CD4-positive, alpha-beta T cell (primary cell): ENCODE measurements at regions not wholly inside any gene's neighbourhood (a gene's known extent, or its start where the extent isn't known, plus 50 kb on each side); places are given as distances from the start of the nearest gene placed in this dataset.

Experiments
- ATAC-seq: fragments of 200-7000 bp; cut with Tn5 transposase; one replicate; pipeline ENCODE4 v1.10.0; 2022; ENCODE audit warnings: mild to moderate bottlenecking; ENCODE audit not compliant: poor library complexity
- CTCF ChIA-PET: fragments of 350-600 bp; sonication (Branson Sonifier 250); formaldehyde crosslinking; loops from one replicate; lab custom pipeline; 2021; ENCODE audit warnings: antibody characterized with exemption, inconsistent platforms; lab: Charles Lee
- POLR2A ChIA-PET: fragments of 350-600 bp; sonication (Branson Sonifier 250); formaldehyde crosslinking; loops from one replicate; lab custom pipeline; 2021; ENCODE audit warnings: antibody characterized with exemption, inconsistent platforms; lab: Charles Lee
- DNase-seq, 14 experiments: peaks; one replicate each; pipeline ENCODE4 v3.0.0-alpha.2; 2013 to 2020; ENCODE audit warnings: mixed read lengths in 2 of 14
- H3K27ac ChIP-seq, 2 donors: one replicate each; pipeline versions ENCODE4 v1.5.1 to v1.7.0; 2013; ENCODE audit warnings: low read length in 2 of 2, low read depth in 1 of 2, mild to moderate bottlenecking in 1 of 2
- H3K27me3 ChIP-seq, 2 experiments: 1 replicate in 1 of 2; 2 replicates in 1 of 2; pipeline versions ENCODE4 v1.6.1 to v1.7.0; 2013; ENCODE audit warnings: low read length in 2 of 2, control low read depth in 1 of 2, mild to moderate bottlenecking in 1 of 2, moderate library complexity in 1 of 2; ENCODE audit not compliant: insufficient read depth in 2 of 2, control insufficient read depth in 1 of 2
- H3K36me3 ChIP-seq: one replicate; pipeline ENCODE4 v1.6.1; 2013; ENCODE audit warnings: low read length, control low read depth; ENCODE audit not compliant: insufficient read depth
- H3K4me1 ChIP-seq: one replicate; pipeline ENCODE4 v1.6.1; 2013; ENCODE audit warnings: low read length, control low read depth; ENCODE audit not compliant: insufficient read depth
- H3K4me3 ChIP-seq: one replicate; pipeline ENCODE4 v1.5.1; 2013; ENCODE audit warnings: mild to moderate bottlenecking, low read length, moderate library complexity
- H3K9me3 ChIP-seq, 2 experiments: 1 replicate in 1 of 2; 2 replicates in 1 of 2; pipeline versions ENCODE4 v1.6.1 to v1.7.0; 2013; ENCODE audit warnings: low read length in 2 of 2, mild to moderate bottlenecking in 2 of 2, control low read depth in 1 of 2, moderate library complexity in 1 of 2; ENCODE audit not compliant: control insufficient read depth in 1 of 2, insufficient read depth in 1 of 2
- H3K27ac Mint-ChIP-seq: one replicate; pipeline ENCODE4 v1.8.0; 2020; ENCODE audit warnings: mixed read lengths
- H3K27me3 Mint-ChIP-seq: one replicate; pipeline ENCODE4 v1.8.0; 2021; ENCODE audit warnings: mixed read lengths
- H3K36me3 Mint-ChIP-seq: one replicate; pipeline ENCODE4 v1.8.0; 2021; ENCODE audit warnings: low read depth, mixed read lengths
- H3K4me1 Mint-ChIP-seq: one replicate; pipeline ENCODE4 v1.8.0; 2021; ENCODE audit warnings: low read depth, mixed read lengths
- H3K4me3 Mint-ChIP-seq: one replicate; pipeline ENCODE4 v1.8.0; 2020; ENCODE audit warnings: mild to moderate bottlenecking, mixed read lengths
- H3K9me3 Mint-ChIP-seq: one replicate; pipeline ENCODE4 v1.8.0; 2020; ENCODE audit warnings: mixed read lengths
- intact Hi-C, 2 experiments: fragments of 100-400 bp; cut with DNase I in 1 of 2; cut with micrococcal nuclease in 1 of 2; formaldehyde crosslinking; loops; one replicate each; pipeline versions ENCODE4 v1.15.1 to v1.9.0; 2023 to 2025; cut with DNase I, micrococcal nuclease
- TF ChIP-seq, protein P1 (sequence below): fragments of 200-600 bp; IDR thresholded peaks from one replicate; pipeline ENCODE4 v1.8.0; 2022; ENCODE audit warnings: antibody characterized with exemption, mild to moderate bottlenecking

- no peaks in the 10 kb centered on the region for H3K27me3 ChIP-seq
- DNase-seq (no peak), ATAC-seq (no peak)
- POLR2A ChIA-PET, result no interaction called here
- H3K27ac ChIP-seq, result no peak overlapping the region
- H3K4me3 Mint-ChIP-seq, result no peak overlapping the region
- no peaks in the 10 kb centered on the region for H3K9me3 Mint-ChIP-seq
- CTCF ChIA-PET, result no interaction called here
- H3K4me3 ChIP-seq, result no peak overlapping the region
- intact Hi-C loops, result no loop called here
- no peaks in the 10 kb centered on the region for H3K36me3 Mint-ChIP-seq
- no peaks in the 10 kb centered on the region for H3K4me1 ChIP-seq
- H3K27me3 Mint-ChIP-seq, result no peaks in the 10 kb centered on the region
- no peaks in the 10 kb centered on the region for H3K9me3 ChIP-seq
- TF ChIP-seq, protein P1, sequence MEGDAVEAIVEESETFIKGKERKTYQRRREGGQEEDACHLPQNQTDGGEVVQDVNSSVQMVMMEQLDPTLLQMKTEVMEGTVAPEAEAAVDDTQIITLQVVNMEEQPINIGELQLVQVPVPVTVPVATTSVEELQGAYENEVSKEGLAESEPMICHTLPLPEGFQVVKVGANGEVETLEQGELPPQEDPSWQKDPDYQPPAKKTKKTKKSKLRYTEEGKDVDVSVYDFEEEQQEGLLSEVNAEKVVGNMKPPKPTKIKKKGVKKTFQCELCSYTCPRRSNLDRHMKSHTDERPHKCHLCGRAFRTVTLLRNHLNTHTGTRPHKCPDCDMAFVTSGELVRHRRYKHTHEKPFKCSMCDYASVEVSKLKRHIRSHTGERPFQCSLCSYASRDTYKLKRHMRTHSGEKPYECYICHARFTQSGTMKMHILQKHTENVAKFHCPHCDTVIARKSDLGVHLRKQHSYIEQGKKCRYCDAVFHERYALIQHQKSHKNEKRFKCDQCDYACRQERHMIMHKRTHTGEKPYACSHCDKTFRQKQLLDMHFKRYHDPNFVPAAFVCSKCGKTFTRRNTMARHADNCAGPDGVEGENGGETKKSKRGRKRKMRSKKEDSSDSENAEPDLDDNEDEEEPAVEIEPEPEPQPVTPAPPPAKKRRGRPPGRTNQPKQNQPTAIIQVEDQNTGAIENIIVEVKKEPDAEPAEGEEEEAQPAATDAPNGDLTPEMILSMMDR, result no peak
- H3K27ac Mint-ChIP-seq, result no peak overlapping the region
- H3K4me1 Mint-ChIP-seq, result no peaks in the 10 kb centered on the region
- no peaks in the 10 kb centered on the region for H3K36me3 ChIP-seq
These were observed 178.8 kb downstream of the TTC32 start for GRCh38 chr2:19723021-19723420.

DNA sequence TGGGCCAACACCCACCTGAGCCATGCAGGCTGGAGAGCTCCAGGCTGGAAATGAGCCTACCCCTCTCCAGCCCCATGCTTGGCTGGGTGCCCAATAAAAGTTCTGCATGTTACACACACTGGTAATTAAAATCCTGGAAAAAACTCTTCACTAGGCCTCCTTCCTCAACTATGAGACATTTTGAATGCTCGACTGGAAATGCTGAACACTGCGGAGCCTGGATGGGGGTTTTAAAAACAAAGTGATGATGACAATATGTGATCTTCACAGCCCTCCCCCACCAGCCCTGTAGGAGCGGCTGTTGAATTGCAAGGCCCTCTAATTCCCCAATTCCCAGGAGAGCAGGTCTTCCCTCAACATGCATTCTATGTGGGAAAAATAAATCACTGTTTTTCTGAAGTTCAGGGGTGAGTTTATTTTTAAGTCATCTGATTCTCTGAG, 179.2 kb downstream of the TTC32 start:
- Histone ChIP-seq H3K27me3 (no peaks in the 10 kb centered on the region), H3K4me3 (no peak overlapping the region), H3K27ac (no peak overlapping the region), H3K4me1 (no peaks in the 10 kb centered on the region), H3K9me3 (no peaks in the 10 kb centered on the region), H3K36me3 (no peaks in the 10 kb centered on the region)
- intact Hi-C loops, result no loop called here
- Mint-ChIP-seq H3K4me3 (no peak overlapping the region), H3K36me3 (no peaks in the 10 kb centered on the region), H3K4me1 (no peaks in the 10 kb centered on the region), H3K27me3 (peaks cover 3% of the 10 kb centered on the region), H3K27ac (no peak overlapping the region), H3K9me3 (no peaks in the 10 kb centered on the region)
- TF ChIP-seq, protein P1, result no peak
- ChIA-PET CTCF (no interaction called here), POLR2A (no interaction called here)
- no peak for DNase-seq
- ATAC-seq, result no peak

GRCh38 chr2:19720306-19720705, 181.5 kb downstream of the TTC32 start:
- intact Hi-C loops, result no loop called here
- ChIA-PET CTCF (no interaction called here), POLR2A (no interaction called here)
- no peaks in the 10 kb centered on the region for H3K9me3 Mint-ChIP-seq
- no peak overlapping the region for H3K27ac ChIP-seq
- ATAC-seq, result no peak
- H3K36me3 Mint-ChIP-seq, result no peaks in the 10 kb centered on the region
- no peaks in the 10 kb centered on the region for H3K4me1 Mint-ChIP-seq
- H3K4me3 ChIP-seq, result no peak overlapping the region
- H3K9me3 ChIP-seq, result no peaks in the 10 kb centered on the region
- no peak for DNase-seq
- H3K27me3 ChIP-seq, result no peaks in the 10 kb centered on the region
- peaks cover 6% of the 10 kb centered on the region for H3K27me3 Mint-ChIP-seq
- no peak overlapping the region for H3K4me3 Mint-ChIP-seq
- H3K4me1 ChIP-seq, result no peaks in the 10 kb centered on the region
- TF ChIP-seq, protein P1, result no peak
- no peaks in the 10 kb centered on the region for H3K36me3 ChIP-seq
- no peak overlapping the region for H3K27ac Mint-ChIP-seq
